Neuronal stem cell (in vitro differentiated cells): ENCODE measurements at regions not wholly inside any gene's neighbourhood (a gene's known extent, or its start where the extent isn't known, plus 50 kb on each side); places are given as distances from the start of the nearest gene placed in this dataset.

Experiments used
- DNase-seq: peaks from one replicate; pipeline ENCODE4 v3.0.0-alpha.2; 2013; ENCODE audit warnings: low spot score
- H2AFZ ChIP-seq: one replicate; pipeline ENCODE4 v1.6.1; 2013; ENCODE audit warnings: mild to moderate bottlenecking, low read length, inconsistent platforms
- H2AK5ac ChIP-seq: 2 replicates; pipeline ENCODE4 v1.6.1; 2013; ENCODE audit warnings: low read depth, mild to moderate bottlenecking, inconsistent platforms, low read length, moderate library complexity, mixed read lengths
- H2BK120ac ChIP-seq: 2 replicates; pipeline ENCODE4 v1.6.1; 2013; ENCODE audit warnings: low read depth, mild to moderate bottlenecking, inconsistent platforms, low read length, moderate library complexity, mixed read lengths
- H2BK12ac ChIP-seq: one replicate; pipeline ENCODE4 v1.6.1; 2013; ENCODE audit warnings: low read length, inconsistent platforms
- H2BK15ac ChIP-seq: 2 replicates; pipeline ENCODE4 v1.6.1; 2013; ENCODE audit warnings: mild to moderate bottlenecking, low read length, inconsistent platforms, mixed read lengths
- H2BK5ac ChIP-seq: one replicate; pipeline ENCODE4 v1.6.1; 2013; ENCODE audit warnings: inconsistent platforms, mild to moderate bottlenecking, low read length, moderate library complexity
- H3K14ac ChIP-seq: one replicate; pipeline ENCODE4 v1.6.1; 2013; ENCODE audit warnings: low read length, inconsistent platforms
- H3K18ac ChIP-seq: 2 replicates; pipeline ENCODE4 v1.6.1; 2013; ENCODE audit warnings: low read length, inconsistent platforms
- H3K23ac ChIP-seq: 2 replicates; pipeline ENCODE4 v1.6.1; 2013; ENCODE audit warnings: low read depth, mild to moderate bottlenecking, mixed read lengths, low read length, inconsistent platforms; ENCODE audit not compliant: poor library complexity
- H3K27ac ChIP-seq: replicated peaks from 3 replicates; pipeline ENCODE4 v1.5.1; 2013; ENCODE audit warnings: low read length, inconsistent platforms
- H3K27me3 ChIP-seq, 3 experiments: 2 replicates each; pipeline ENCODE4 v1.6.1; 2013; ENCODE audit warnings: low read length in 3 of 3, mild to moderate bottlenecking in 2 of 3, inconsistent platforms in 1 of 3, low read depth in 1 of 3, mixed read lengths in 1 of 3, moderate library complexity in 1 of 3; ENCODE audit not compliant: control insufficient read depth in 3 of 3, insufficient read depth in 3 of 3
- H3K36me3 ChIP-seq, 2 donors: replicated peaks in 1 of 2; 2 replicates each; pipeline ENCODE4 v1.6.1; 2013; ENCODE audit warnings: low read length in 2 of 2; ENCODE audit not compliant: control insufficient read depth in 2 of 2, insufficient read depth in 2 of 2
- H3K4ac ChIP-seq: 2 replicates; pipeline ENCODE4 v1.6.1; 2013; ENCODE audit warnings: inconsistent platforms, mild to moderate bottlenecking, low read length, moderate library complexity
- H3K4me1 ChIP-seq, 2 donors: 1 replicate in 1 of 2; 2 replicates in 1 of 2; pipeline ENCODE4 v1.6.1; 2013; ENCODE audit warnings: low read length in 2 of 2, low read depth in 1 of 2; ENCODE audit not compliant: control insufficient read depth in 2 of 2, insufficient read depth in 1 of 2
- H3K4me2 ChIP-seq: one replicate; pipeline ENCODE4 v1.6.1; 2013; ENCODE audit warnings: mild to moderate bottlenecking, low read length, inconsistent platforms; ENCODE audit not compliant: insufficient read depth, poor library complexity, severe bottlenecking
- H3K4me3 ChIP-seq, 2 donors: 2 replicates each; pipeline ENCODE4 v1.5.1; 2013; ENCODE audit warnings: low read length in 2 of 2, mild to moderate bottlenecking in 2 of 2, inconsistent platforms in 1 of 2, moderate library complexity in 1 of 2
- H3K79me1 ChIP-seq: one replicate; pipeline ENCODE4 v1.6.1; 2013; ENCODE audit warnings: low read depth, mild to moderate bottlenecking, inconsistent platforms, low read length, moderate library complexity
- H3K9ac ChIP-seq: one replicate; pipeline ENCODE4 v1.6.1; 2013; ENCODE audit warnings: mild to moderate bottlenecking, low read depth, low read length, inconsistent platforms; ENCODE audit not compliant: poor library complexity
- H3K9me3 ChIP-seq, 2 donors: replicated peaks in 1 of 2; 2 replicates each; pipeline versions ENCODE3 to v1.6.1; 2013; ENCODE audit warnings: low read length in 2 of 2, mild to moderate bottlenecking in 2 of 2, inconsistent platforms in 1 of 2, low read depth in 1 of 2, mixed read lengths in 1 of 2, moderate library complexity in 1 of 2; ENCODE audit not compliant: control insufficient read depth in 2 of 2, insufficient read depth in 1 of 2
- H4K8ac ChIP-seq: one replicate; pipeline ENCODE4 v1.6.1; 2013; ENCODE audit warnings: low read depth, mild to moderate bottlenecking, inconsistent platforms, low read length, moderate library complexity
- H4K91ac ChIP-seq: one replicate; pipeline ENCODE4 v1.6.1; 2013; ENCODE audit warnings: low read length, low read depth, mild to moderate bottlenecking, inconsistent platforms; ENCODE audit not compliant: poor library complexity
- WGBS, 2 donors: extraction: QIAGEN DNeasy Blood & Tissue Kit; methylation state at CpG; one replicate each; pipeline ENCODE4 v1.1.7; 2013; ENCODE audit warnings: missing lambda C conversion rate in 2 of 2, mixed read lengths in 1 of 2; ENCODE audit not compliant: insufficient read length in 2 of 2, insufficient replicate concordance in 1 of 2; ENCODE audit errors: extremely low coverage in 2 of 2; 5-methylcytosine and 5-hydroxymethylcytosine counted together

DNA sequence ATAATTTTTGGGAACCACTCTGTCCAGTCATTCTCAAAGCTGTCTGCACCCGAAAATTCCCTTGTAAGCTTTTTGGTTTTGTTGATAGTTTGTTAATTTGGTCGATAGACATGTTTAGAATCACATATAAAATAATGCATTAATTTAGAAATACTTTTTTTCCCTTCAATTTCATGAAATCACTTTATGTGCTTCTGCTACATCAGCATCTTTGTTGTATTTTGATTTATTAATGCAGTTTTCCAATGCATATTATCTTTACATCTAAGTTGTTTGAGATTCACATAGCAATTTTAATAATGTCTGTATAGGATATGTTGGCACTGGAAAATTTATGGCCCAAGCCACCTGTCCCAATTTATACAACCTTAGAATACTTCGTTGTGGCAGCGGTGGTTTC is 60.6 kb upstream of the SV2C start:
- Histone ChIP-seq H3K9me3 (no peaks in the 10 kb centered on the region), H3K9ac (no peak overlapping the region), H4K8ac (no peak overlapping the region), H3K4me2 (no peak overlapping the region), H3K14ac (no peak overlapping the region), H4K91ac (no peak overlapping the region), H3K4me3 (no peak overlapping the region), H3K4ac (no peak overlapping the region), H2BK12ac (no peak overlapping the region), H3K23ac (no peak overlapping the region), H3K36me3 (no peaks in the 10 kb centered on the region), H2BK15ac (no peak overlapping the region), H2BK120ac (no peak overlapping the region), H3K27me3 (peaks cover 0 to 2% (median 0%) of the 10 kb centered on the region in 3 experiments), H3K27ac (no peak overlapping the region), H3K4me1 (no peaks in the 10 kb centered on the region), H3K79me1 (no peaks in the 10 kb centered on the region), H3K18ac (no peak overlapping the region), H2AK5ac (no peak overlapping the region), H2BK5ac (no peak overlapping the region), H2AFZ (no peak overlapping the region)
- no peak for DNase-seq
- no CpG with 5 or more reads among the region's 4 CpGs for WGBS, 2 donors

- H3K14ac ChIP-seq = no peak overlapping the region
- H3K4me2 ChIP-seq = no peak overlapping the region
- H3K27me3 ChIP-seq = peaks cover 0 to 2% (median 0%) of the 10 kb centered on the region in 3 experiments
- no peaks in the 10 kb centered on the region for H3K79me1 ChIP-seq
- no peak overlapping the region for H3K4ac ChIP-seq
- no peak overlapping the region for H4K91ac ChIP-seq
- no peak overlapping the region for H3K9ac ChIP-seq
- H3K4me3 ChIP-seq = no peak overlapping the region
- H3K9me3 ChIP-seq = no peaks in the 10 kb centered on the region
- DNase-seq = no peak
- no peak overlapping the region for H4K8ac ChIP-seq
- no peak overlapping the region for H2BK120ac ChIP-seq
- no peaks in the 10 kb centered on the region for H3K36me3 ChIP-seq
- H2AK5ac ChIP-seq = no peak overlapping the region
- no peak overlapping the region for H2BK12ac ChIP-seq
- no peak overlapping the region for H3K23ac ChIP-seq
- no peak overlapping the region for H2AFZ ChIP-seq
- no peak overlapping the region for H2BK5ac ChIP-seq
- no peak overlapping the region for H2BK15ac ChIP-seq
- H3K18ac ChIP-seq = no peak overlapping the region
- no peaks in the 10 kb centered on the region for H3K4me1 ChIP-seq
- no CpG with 5 or more reads among the region's 3 CpGs for WGBS, 2 donors
- H3K27ac ChIP-seq = no peak overlapping the region
Observed at GRCh38 chr5:76021936-76022584, 61.1 kb upstream of the SV2C start.

DNA sequence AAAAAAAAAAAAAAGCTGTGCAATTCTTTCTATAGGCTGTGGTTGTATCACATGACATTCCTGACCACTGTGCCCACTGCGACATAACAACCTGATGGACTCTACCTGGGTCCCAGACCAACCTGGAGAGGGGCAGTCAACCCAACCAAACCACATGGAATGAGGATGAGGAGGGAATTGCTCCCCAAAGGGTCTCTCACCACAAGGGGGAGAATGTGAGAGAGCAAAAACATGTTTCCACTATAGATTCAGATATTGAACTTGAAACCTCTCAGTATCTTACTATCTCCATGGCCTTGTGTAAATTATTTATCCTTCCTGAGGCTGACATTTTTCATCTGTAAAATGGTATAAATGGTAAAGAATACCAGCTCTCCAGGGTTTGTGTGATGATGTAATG is 66.9 kb upstream of the SV2C start:
- H3K27ac ChIP-seq = no peak overlapping the region
- H2BK120ac ChIP-seq = no peak overlapping the region
- peaks cover 0 to 2% (median 0%) of the 10 kb centered on the region in 3 experiments for H3K27me3 ChIP-seq
- no peaks in the 10 kb centered on the region for H3K36me3 ChIP-seq
- no peak overlapping the region for H2BK5ac ChIP-seq
- no peak overlapping the region for H3K9ac ChIP-seq
- no peak overlapping the region for H3K14ac ChIP-seq
- H3K18ac ChIP-seq = no peak overlapping the region
- H3K9me3 ChIP-seq = no peaks in the 10 kb centered on the region
- H2BK12ac ChIP-seq = no peak overlapping the region
- H4K91ac ChIP-seq = no peak overlapping the region
- no peak overlapping the region for H3K4ac ChIP-seq
- no peak overlapping the region for H4K8ac ChIP-seq
- DNase-seq = no peak
- no peak overlapping the region for H3K4me3 ChIP-seq
- H2AK5ac ChIP-seq = no peak overlapping the region
- H2BK15ac ChIP-seq = no peak overlapping the region
- no peak overlapping the region for H2AFZ ChIP-seq
- H3K23ac ChIP-seq = no peak overlapping the region
- no peaks in the 10 kb centered on the region for H3K4me1 ChIP-seq
- WGBS, 2 donors = no CpG with 5 or more reads among the region's 1 CpG
- H3K4me2 ChIP-seq = no peak overlapping the region
- no peaks in the 10 kb centered on the region for H3K79me1 ChIP-seq

DNA sequence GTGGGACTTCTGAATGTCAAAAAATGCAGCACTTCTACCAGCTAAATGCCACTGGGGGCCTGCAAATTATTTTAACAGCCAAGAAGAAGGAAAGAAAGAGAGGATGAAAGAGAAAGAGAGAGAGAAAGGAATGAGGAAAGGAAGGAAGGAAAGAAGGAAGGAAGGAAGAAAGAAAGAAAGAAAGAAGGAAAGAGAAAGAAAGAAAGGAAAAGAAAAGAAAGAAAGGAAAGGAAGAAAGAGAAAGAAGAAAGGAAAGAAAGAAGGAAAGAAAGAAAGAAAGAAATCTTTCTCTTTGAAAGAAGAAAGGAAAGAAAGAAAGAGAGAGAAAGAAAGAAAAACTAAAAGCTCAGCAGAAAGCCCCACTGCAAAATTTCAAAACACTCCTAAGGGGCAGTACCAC is 69.2 kb upstream of the SV2C start:
- Histone ChIP-seq H3K9me3 (no peaks in the 10 kb centered on the region), H2AFZ (no peak overlapping the region), H3K4me1 (no peaks in the 10 kb centered on the region), H2BK5ac (no peak overlapping the region), H2AK5ac (no peak overlapping the region), H3K4me3 (no peak overlapping the region), H2BK12ac (no peak overlapping the region), H3K79me1 (no peaks in the 10 kb centered on the region), H3K27ac (no peak overlapping the region), H3K14ac (no peak overlapping the region), H3K27me3 (no peaks in the 10 kb centered on the region), H3K4ac (no peak overlapping the region), H2BK15ac (no peak overlapping the region), H3K23ac (no peak overlapping the region), H2BK120ac (no peak overlapping the region), H3K18ac (no peak overlapping the region), H3K9ac (no peak overlapping the region), H3K4me2 (no peak overlapping the region), H4K91ac (no peak overlapping the region), H3K36me3 (no peaks in the 10 kb centered on the region), H4K8ac (no peak overlapping the region)
- DNase-seq = no peak
